Hepatocyte (in vitro differentiated cells): ENCODE measurements at regions not wholly inside any gene's neighbourhood (a gene's known extent, or its start where the extent isn't known, plus 50 kb on each side); places are given as distances from the start of the nearest gene placed in this dataset.

Experiments
- DNase-seq: peaks from one replicate; pipeline ENCODE4 v3.0.0-alpha.2; 2016; ENCODE audit warnings: low spot score
- H2AFZ ChIP-seq: fragments of 200-600 bp; sonication (generic); 2 replicates; pipeline ENCODE4 v1.6.0; 2016; ENCODE audit warnings: antibody characterized with exemption, mild to moderate bottlenecking
- H3K27ac ChIP-seq: fragments of 200-600 bp; sonication (generic); 2 replicates; pipeline ENCODE4 v1.5.1; 2016; ENCODE audit warnings: mild to moderate bottlenecking
- H3K27me3 ChIP-seq: fragments of 200-600 bp; sonication (generic); 2 replicates; pipeline ENCODE4 v1.6.1; 2016
- H3K36me3 ChIP-seq: fragments of 200-600 bp; sonication (generic); replicated peaks from 2 replicates; pipeline ENCODE4 v1.5.1; 2016; ENCODE audit warnings: low read depth; ENCODE audit not compliant: insufficient read depth
- H3K4me1 ChIP-seq: fragments of 200-600 bp; sonication (generic); 2 replicates; pipeline ENCODE4 v1.5.1; 2016; ENCODE audit warnings: mild to moderate bottlenecking, moderate library complexity; ENCODE audit not compliant: insufficient read depth
- H3K4me2 ChIP-seq: fragments of 200-600 bp; sonication (generic); 2 replicates; pipeline ENCODE4 v1.6.0; 2016
- H3K4me3 ChIP-seq: fragments of 200-600 bp; sonication (generic); 2 replicates; pipeline ENCODE4 v1.5.1; 2016; ENCODE audit warnings: mild to moderate bottlenecking
- H3K79me2 ChIP-seq: fragments of 200-600 bp; sonication (generic); 2 replicates; pipeline ENCODE4 v1.6.0; 2017; ENCODE audit warnings: mild to moderate bottlenecking
- H3K9me2 ChIP-seq: fragments of 200-600 bp; sonication (generic); replicated peaks from 2 replicates; pipeline ENCODE4 v1.6.0; 2017; ENCODE audit warnings: mild to moderate bottlenecking; ENCODE audit not compliant: insufficient read depth
- H3K9me3 ChIP-seq: fragments of 200-600 bp; sonication (generic); 2 replicates; pipeline ENCODE4 v1.5.1; 2016; ENCODE audit warnings: low read depth, mild to moderate bottlenecking
- H4K20me1 ChIP-seq: fragments of 200-600 bp; sonication (generic); 2 replicates; pipeline ENCODE4 v1.6.0; 2016; ENCODE audit warnings: mild to moderate bottlenecking; ENCODE audit not compliant: insufficient read depth, poor library complexity, severe bottlenecking
- CTCF ChIP-seq: fragments of 200-600 bp; sonication (generic); IDR thresholded peaks from 2 replicates; pipeline ENCODE4 v1.5.1; 2016; ENCODE audit warnings: antibody characterized with exemption, mild to moderate bottlenecking; ENCODE audit not compliant: poor library complexity
- EZH2 ChIP-seq: fragments of 200-600 bp; sonication (generic); IDR thresholded peaks from 2 replicates; pipeline ENCODE4 v1.6.1; 2016; ENCODE audit warnings: antibody characterized with exemption, mild to moderate bottlenecking, borderline replicate concordance
- EZH2phosphoT487 ChIP-seq: fragments of 200-600 bp; sonication (generic); IDR thresholded peaks from one replicate; pipeline ENCODE4 v1.6.1; 2018; ENCODE audit warnings: antibody characterized with exemption, mild to moderate bottlenecking, low read depth, moderate library complexity; ENCODE audit not compliant: unreplicated experiment, severe bottlenecking
- WGBS: methylation state at CpG from one replicate; pipeline ENCODE4 v1.1.6; 2016; ENCODE audit warnings: low lambda C conversion rate; ENCODE audit errors: missing lambda C conversion rate; 5-methylcytosine and 5-hydroxymethylcytosine counted together

GRCh38 chr6:44698602-44699001, 311.1 kb downstream of the CDC5L start:
- Histone ChIP-seq H4K20me1 (no peaks in the 10 kb centered on the region), H2AFZ (no peak overlapping the region), H3K9me2 (no peaks in the 10 kb centered on the region), H3K27me3 (no peaks in the 10 kb centered on the region), H3K79me2 (no peaks in the 10 kb centered on the region), H3K27ac (no peak overlapping the region), H3K4me3 (no peak overlapping the region), H3K36me3 (no peaks in the 10 kb centered on the region), H3K4me2 (no peak overlapping the region), H3K9me3 (no peaks in the 10 kb centered on the region), H3K4me1 (no peaks in the 10 kb centered on the region)
- WGBS: 85% methylated on average over 1 of the region's 1 CpG
- no peak for DNase-seq
- no peak for TF ChIP-seq EZH2phosphoT487
- no peak for TF ChIP-seq CTCF
- no peak for TF ChIP-seq EZH2

GRCh38 chr6:44699082-44699481, 311.6 kb downstream of the CDC5L start:
- Histone ChIP-seq H3K4me2 (no peak overlapping the region), H3K27ac (no peak overlapping the region), H3K9me3 (no peaks in the 10 kb centered on the region), H3K4me3 (no peak overlapping the region), H4K20me1 (no peaks in the 10 kb centered on the region), H3K27me3 (no peaks in the 10 kb centered on the region), H3K79me2 (no peaks in the 10 kb centered on the region), H3K36me3 (no peaks in the 10 kb centered on the region), H3K9me2 (no peaks in the 10 kb centered on the region), H2AFZ (no peak overlapping the region), H3K4me1 (no peaks in the 10 kb centered on the region)
- WGBS: 91% methylated on average over 1 of the region's 1 CpG
- no peak for DNase-seq
- TF ChIP-seq CTCF (no peak), EZH2phosphoT487 (no peak), EZH2 (no peak)

GRCh38 chr6:44699851-44700250, 312.3 kb downstream of the CDC5L start:
- H3K4me2 ChIP-seq: no peak overlapping the region
- H3K4me3 ChIP-seq: no peak overlapping the region
- TF ChIP-seq EZH2phosphoT487: no peak
- TF ChIP-seq EZH2: no peak
- TF ChIP-seq CTCF: no peak
- no peaks in the 10 kb centered on the region for H3K9me2 ChIP-seq
- no peak overlapping the region for H3K27ac ChIP-seq
- no peaks in the 10 kb centered on the region for H3K27me3 ChIP-seq
- DNase-seq: no peak
- H3K9me3 ChIP-seq: no peaks in the 10 kb centered on the region
- H3K4me1 ChIP-seq: no peaks in the 10 kb centered on the region
- 87% methylated on average over 2 of the region's 2 CpGs for WGBS
- H3K36me3 ChIP-seq: no peaks in the 10 kb centered on the region
- no peaks in the 10 kb centered on the region for H4K20me1 ChIP-seq
- no peak overlapping the region for H2AFZ ChIP-seq
- no peaks in the 10 kb centered on the region for H3K79me2 ChIP-seq

GRCh38 chr6:44700422-44700821, 312.9 kb downstream of the CDC5L start:
- Histone ChIP-seq H3K36me3 (no peaks in the 10 kb centered on the region), H3K4me1 (no peaks in the 10 kb centered on the region), H3K27ac (no peak overlapping the region), H2AFZ (no peak overlapping the region), H3K4me2 (no peak overlapping the region), H3K9me3 (no peaks in the 10 kb centered on the region), H3K4me3 (no peak overlapping the region), H4K20me1 (no peaks in the 10 kb centered on the region), H3K79me2 (no peaks in the 10 kb centered on the region), H3K27me3 (no peaks in the 10 kb centered on the region), H3K9me2 (no peaks in the 10 kb centered on the region)
- WGBS: 93% methylated on average over 5 of the region's 5 CpGs
- DNase-seq: no peak
- TF ChIP-seq CTCF: no peak
- no peak for TF ChIP-seq EZH2
